ENCODE measurements at regions not wholly inside any gene's neighbourhood (a gene's known extent, or its start where the extent isn't known, plus 50 kb on each side); places are given as distances from the start of the nearest gene placed in this dataset.

- TF ChIP-seq CTCF (IDR thresholded peaks at IDR 0.05) (no peak), POLR2A (IDR thresholded peaks at IDR 0.05) (no peak)
These were observed 258.2 kb downstream of the QKI start for GRCh38 chr6:163672710-163673109.
